HAP-1 (cell line): ENCODE measurements at regions not wholly inside any gene's neighbourhood (a gene's known extent, or its start where the extent isn't known, plus 50 kb on each side); places are given as distances from the start of the nearest gene placed in this dataset.
A peak's percentile ranks its signal among the peaks of the same experiment; 100 is the strongest.

Source experiments
- DNase-seq, 2 experiments: peaks; one replicate each; pipeline ENCODE4 v3.0.0-alpha.2; 2016 to 2020; ENCODE audit warnings: low spot score in 2 of 2
- H3K27me3 ChIP-seq: fragments of 250-450 bp; sonication (Bioruptor Pico); 2 replicates; pipeline ENCODE4 v1.5.1; 2020; ENCODE audit warnings: low read depth, mild to moderate bottlenecking, moderate library complexity
- H3K36me3 ChIP-seq: fragments of 250-450 bp; sonication (Bioruptor Pico); replicated peaks from 2 replicates; pipeline ENCODE4 v1.5.1; 2020; ENCODE audit warnings: mild to moderate bottlenecking
- H3K4me1 ChIP-seq: fragments of 250-450 bp; sonication (Bioruptor Pico); 2 replicates; pipeline ENCODE4 v1.5.1; 2020; ENCODE audit warnings: mild to moderate bottlenecking
- H3K4me3 ChIP-seq: fragments of 250-450 bp; sonication (Bioruptor Pico); 2 replicates; pipeline ENCODE4 v1.5.1; 2020; ENCODE audit warnings: mild to moderate bottlenecking, moderate library complexity
- H3K9me3 ChIP-seq: fragments of 250-450 bp; sonication (Bioruptor Pico); 2 replicates; pipeline ENCODE4 v1.5.1; 2020; ENCODE audit warnings: mild to moderate bottlenecking, moderate library complexity
- in situ Hi-C: fragments of 300-500 bp; cut with MboI; formaldehyde crosslinking; loops from 3 replicates; pipeline ENCODE4 v1.14.3; 2020; ENCODE audit warnings: low sequenced_read_pairs, inconsistent platforms, mixed read lengths

DNA sequence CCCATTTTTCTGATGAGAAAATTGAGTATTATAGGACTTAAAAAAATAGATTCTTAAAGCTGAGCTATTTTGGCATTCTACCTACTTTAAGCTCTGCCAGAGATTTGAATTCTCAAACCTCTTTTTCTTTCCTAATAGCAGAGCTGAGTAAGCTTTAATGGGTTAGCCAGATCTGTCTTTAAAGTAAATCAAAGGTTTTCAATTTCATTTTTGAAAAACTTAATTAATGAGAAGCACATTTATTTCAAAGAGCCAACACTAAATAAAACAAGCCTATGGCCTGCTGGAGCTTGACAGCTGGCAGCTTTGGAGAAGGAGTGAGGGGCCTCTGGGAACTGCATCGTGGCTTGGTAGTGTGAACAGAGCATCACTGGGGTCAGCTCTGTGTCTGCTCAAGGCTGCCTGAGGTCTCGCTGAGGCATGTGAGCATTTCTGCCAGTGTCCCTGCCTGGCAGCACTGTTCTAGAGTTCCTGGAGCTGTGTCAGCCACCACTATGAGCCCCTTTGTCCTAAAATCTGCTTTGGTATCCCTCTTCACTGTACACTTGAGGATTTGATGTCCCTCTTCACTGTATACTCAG lies 50.4 kb upstream of the PRSS23 start:
- Histone ChIP-seq H3K4me3 (no peak overlapping the region), H3K27me3 (no peaks in the 10 kb centered on the region; the same call in 1 of the 2 replicates), H3K9me3 (no peaks in the 10 kb centered on the region), H3K36me3 (no peaks in the 10 kb centered on the region), H3K4me1 (no peaks in the 10 kb centered on the region)
- in situ Hi-C loops = no loop called here
- DNase-seq = no peak

DNA sequence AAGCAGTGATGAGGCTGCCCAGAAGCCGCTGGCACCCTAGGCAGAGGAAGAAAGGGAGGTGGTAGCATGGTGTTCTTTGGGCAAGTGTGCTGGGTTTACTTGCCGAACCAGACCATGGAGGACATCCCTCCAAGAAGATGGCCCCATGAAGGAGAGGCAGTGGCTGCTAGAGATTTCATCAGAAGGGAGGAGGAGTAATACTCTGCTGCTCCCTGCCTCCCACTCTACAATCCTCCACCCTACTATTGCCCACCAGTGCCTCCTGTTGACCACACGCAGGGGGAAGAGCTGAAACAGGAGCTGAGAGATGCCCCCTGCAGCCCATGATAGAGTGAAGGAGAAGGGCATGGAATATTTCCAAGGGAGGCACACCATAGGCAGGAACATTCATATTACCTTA lies 51.0 kb upstream of the PRSS23 start:
- in situ Hi-C loops = no loop called here
- H3K36me3 ChIP-seq = no peaks in the 10 kb centered on the region
- DNase-seq = no peak

DNA sequence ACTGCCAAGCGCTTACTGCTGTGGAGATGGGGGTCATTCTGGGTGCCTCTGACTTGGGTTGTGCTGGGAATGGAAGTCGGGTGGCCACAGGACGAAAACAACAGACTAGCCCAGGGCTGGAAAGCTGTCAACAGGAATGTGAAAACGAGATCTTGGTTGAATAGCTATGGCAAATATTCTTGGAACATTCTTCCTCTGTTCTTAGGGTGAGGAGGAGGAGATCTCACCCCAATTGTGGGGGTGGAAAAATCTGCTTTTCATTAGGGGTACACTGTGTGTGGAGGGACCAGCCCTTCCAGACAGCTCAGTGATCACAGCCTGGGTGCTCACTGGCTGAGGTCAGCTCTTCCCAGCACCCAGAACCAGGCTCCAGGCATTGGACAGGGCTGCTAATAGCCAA lies 52.0 kb upstream of the PRSS23 start:
- no peaks in the 10 kb centered on the region for H3K36me3 ChIP-seq
- in situ Hi-C loops = no loop called here
- no peak for DNase-seq
- no peaks in the 10 kb centered on the region for H3K9me3 ChIP-seq
- H3K4me1 ChIP-seq = no peaks in the 10 kb centered on the region
- H3K4me3 ChIP-seq = no peak overlapping the region
- H3K27me3 ChIP-seq = no peaks in the 10 kb centered on the region; the same call in 1 of the 2 replicates

More for the DNA sequence above, 51.0 kb upstream of the PRSS23 start:
- Histone ChIP-seq H3K4me1 (no peaks in the 10 kb centered on the region), H3K9me3 (no peaks in the 10 kb centered on the region), H3K4me3 (no peak overlapping the region), H3K27me3 (no peaks in the 10 kb centered on the region; the same call in 1 of the 2 replicates)

DNA sequence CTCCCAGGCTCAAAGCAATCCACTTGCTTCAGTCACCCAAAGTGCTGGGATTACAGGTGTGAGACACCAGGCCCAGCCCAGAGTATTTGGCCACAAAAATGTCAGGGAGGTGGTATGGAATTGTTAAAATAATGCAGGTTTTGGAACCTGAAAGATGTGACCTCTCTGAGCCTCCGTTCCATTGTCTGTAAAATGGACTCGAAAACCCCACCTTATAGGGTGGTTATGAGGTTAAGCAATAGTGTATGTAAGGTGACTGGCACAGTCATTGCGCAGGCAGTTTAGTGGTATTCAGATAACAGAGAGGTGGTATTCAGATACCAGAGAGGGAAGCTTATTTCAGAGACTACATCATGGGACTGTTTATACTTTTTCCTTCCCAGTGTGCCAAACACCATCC lies 52.5 kb upstream of the PRSS23 start:
- H3K4me3 ChIP-seq = no peak overlapping the region
- in situ Hi-C loops = no loop called here
- no peaks in the 10 kb centered on the region for H3K9me3 ChIP-seq
- H3K27me3 ChIP-seq = no peaks in the 10 kb centered on the region; the same call in 1 of the 2 replicates
- no peaks in the 10 kb centered on the region for H3K36me3 ChIP-seq
- no peaks in the 10 kb centered on the region for H3K4me1 ChIP-seq
- no peak for DNase-seq

DNA sequence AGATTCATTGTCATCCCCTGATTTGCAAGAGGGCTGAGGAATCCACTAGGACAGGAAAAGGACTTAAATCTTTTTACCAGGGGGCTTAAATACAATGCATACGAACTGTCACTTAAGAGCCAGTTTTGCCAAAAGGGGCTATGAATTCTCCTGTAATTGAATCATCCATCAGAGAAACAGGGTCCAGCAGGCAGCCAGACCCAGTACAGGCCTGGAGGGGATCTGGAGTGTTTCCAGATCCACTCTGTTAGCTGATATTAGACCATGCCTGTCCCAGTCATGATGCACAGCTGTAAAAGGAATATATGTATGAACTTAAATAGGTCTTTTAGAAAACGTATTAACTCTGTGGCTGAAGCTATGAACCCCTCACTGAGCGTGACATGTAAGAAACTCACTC lies 53.8 kb upstream of the PRSS23 start:
- in situ Hi-C loops = no loop called here
- no peaks in the 10 kb centered on the region; the same call in 1 of the 2 replicates for H3K27me3 ChIP-seq
- no peaks in the 10 kb centered on the region for H3K4me1 ChIP-seq
- DNase-seq = no peak
- no peaks in the 10 kb centered on the region for H3K9me3 ChIP-seq
- H3K4me3 ChIP-seq = no peak overlapping the region
- H3K36me3 ChIP-seq = no peaks in the 10 kb centered on the region

DNA sequence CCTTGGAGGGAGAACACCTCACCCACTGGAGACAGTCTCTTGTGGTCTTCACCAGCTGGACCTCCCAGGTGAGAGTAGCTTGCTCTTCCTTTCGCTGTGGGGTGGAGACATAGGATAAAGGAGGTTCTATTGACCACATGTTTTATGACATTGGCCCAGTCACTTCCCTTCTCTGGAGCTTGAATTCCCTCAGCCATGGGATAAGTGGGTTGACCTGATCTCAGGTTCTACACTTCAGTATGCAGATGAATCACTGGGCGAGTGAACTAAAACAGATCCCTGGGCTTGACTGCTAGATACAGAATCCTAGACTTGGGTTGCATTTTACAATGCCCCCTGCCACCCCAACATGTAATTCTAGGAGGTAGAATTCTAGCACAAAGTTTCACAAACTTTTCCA lies 54.8 kb upstream of the PRSS23 start:
- Histone ChIP-seq H3K27me3 (no peaks in the 10 kb centered on the region), H3K36me3 (no peaks in the 10 kb centered on the region), H3K9me3 (no peaks in the 10 kb centered on the region), H3K4me3 (no peak overlapping the region), H3K4me1 (no peaks in the 10 kb centered on the region)
- no peak for DNase-seq
- in situ Hi-C loops = no loop called here

DNA sequence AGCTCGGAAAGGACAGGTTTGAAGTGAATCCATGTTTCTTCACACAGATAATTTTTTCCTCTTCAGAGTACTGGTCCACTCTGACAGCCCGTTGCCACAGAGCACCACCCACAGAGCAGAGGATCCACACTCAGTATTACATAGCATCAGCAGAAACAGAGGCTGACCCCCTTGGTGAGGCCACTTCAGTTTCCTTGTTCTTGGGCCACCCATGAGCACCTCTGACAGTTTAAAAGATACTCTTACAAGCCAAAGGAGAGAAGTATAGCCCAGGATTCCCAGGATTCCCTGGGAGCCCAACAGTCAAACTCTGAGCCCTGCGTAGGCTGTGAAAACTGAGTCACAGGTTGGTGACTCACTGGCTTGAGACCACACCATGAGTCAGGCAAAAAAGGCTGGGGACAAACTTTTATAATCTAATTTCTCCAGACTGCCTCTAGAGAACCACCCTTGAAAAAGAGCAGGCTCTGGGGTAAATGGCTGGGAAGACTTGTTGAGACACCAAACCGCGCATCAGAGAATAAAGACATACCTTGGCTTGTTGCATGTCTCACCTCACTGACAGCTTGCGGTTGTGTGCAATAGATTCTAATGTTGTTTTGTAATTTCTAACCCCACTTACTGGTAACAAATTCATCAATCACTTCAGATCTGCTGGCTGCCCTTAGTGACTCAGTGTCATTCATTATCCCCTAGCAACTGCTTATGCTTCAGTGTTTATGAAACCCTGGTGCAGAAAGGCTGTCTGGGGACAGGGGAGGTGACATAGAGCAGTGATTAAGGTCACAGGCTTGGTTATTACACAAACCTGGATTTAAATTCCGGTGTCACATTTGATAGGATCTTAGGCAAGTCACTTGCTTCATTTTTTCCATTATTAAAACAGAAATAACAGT lies 56.9 kb upstream of the PRSS23 start:
- in situ Hi-C loops = no loop called here

DNA sequence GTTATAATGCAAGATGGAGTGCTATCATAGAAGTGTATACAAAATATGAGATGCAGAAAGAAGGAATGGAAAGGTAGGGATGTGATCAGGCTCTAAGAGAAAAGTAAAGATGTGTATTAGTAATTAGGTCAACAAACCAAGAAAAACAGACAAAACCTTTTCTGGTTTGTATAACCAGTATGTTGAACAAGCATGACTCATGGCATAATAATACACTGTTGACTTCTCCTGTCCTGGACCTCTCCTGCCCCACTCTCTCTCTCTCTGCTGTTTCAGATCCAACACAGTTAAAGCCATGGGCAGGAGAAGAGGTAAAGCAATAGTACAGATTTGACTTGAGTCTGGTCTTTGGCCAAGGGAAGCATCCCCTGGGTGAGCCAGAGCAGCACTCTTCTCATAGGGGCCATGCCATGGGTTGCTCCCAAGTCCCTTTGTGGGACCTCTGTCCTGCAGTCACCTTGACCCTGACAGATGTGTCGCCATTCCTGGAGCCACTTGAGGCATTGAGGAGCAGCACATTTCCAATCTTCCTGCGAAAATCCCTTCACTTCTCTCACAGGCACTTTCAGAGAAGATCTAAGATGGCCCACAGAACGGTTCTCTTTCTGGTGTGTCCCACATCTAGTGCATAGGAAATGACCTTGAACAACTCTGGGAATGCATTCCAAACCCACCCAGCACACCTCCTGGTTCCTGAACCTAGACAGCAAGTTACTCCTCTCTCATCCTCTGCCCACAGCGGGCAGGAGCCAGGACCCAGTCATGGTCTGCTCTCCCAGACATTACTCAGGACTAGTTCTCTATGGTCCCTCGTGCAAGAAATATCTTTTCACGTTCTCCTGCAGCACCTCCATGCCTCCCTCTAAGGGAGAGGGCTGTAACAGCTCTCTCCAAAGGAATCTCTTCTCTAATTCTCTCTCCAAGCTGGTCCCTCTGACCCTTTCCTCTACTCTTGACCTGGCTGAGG lies 58.2 kb upstream of the PRSS23 start:
- H3K4me3 ChIP-seq = no peak overlapping the region

More for the DNA sequence above, 56.9 kb upstream of the PRSS23 start:
- peaks cover 3% of the 10 kb centered on the region; the same call in 1 of the 2 replicates for H3K4me1 ChIP-seq
- DNase-seq = no peak
- H3K36me3 ChIP-seq = no peaks in the 10 kb centered on the region
- no peak overlapping the region for H3K4me3 ChIP-seq
- no peaks in the 10 kb centered on the region for H3K27me3 ChIP-seq
- no peaks in the 10 kb centered on the region for H3K9me3 ChIP-seq

DNA sequence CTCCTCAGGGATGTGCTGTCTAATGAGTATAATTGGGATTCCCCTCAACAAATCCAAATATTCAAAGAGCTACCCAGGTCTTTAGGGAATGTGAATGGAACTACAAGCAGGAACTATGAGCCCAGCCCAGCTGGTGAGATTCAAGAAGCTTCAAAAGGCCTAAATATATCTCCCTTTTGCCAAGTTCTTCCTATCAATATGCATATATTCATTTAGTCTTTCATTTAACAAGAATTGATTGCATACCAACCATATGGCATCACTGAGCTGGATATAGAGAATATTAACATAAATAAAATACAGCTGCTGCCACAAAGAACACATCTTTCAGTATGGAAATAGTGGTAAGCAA lies 58.9 kb upstream of the PRSS23 start:
- Histone ChIP-seq H3K36me3 (no peaks in the 10 kb centered on the region), H3K4me3 (no peak overlapping the region), H3K27me3 (no peaks in the 10 kb centered on the region), H3K4me1 (peaks cover 14% of the 10 kb centered on the region), H3K9me3 (no peaks in the 10 kb centered on the region)
- DNase-seq = no peak
- in situ Hi-C loops = no loop called here

More for the DNA sequence above, 58.2 kb upstream of the PRSS23 start:
- in situ Hi-C loops = no loop called here
- H3K36me3 ChIP-seq = no peaks in the 10 kb centered on the region
- H3K9me3 ChIP-seq = no peaks in the 10 kb centered on the region
- no peaks in the 10 kb centered on the region for H3K27me3 ChIP-seq
- peaks cover 7% of the 10 kb centered on the region for H3K4me1 ChIP-seq
- DNase-seq = no peak

DNA sequence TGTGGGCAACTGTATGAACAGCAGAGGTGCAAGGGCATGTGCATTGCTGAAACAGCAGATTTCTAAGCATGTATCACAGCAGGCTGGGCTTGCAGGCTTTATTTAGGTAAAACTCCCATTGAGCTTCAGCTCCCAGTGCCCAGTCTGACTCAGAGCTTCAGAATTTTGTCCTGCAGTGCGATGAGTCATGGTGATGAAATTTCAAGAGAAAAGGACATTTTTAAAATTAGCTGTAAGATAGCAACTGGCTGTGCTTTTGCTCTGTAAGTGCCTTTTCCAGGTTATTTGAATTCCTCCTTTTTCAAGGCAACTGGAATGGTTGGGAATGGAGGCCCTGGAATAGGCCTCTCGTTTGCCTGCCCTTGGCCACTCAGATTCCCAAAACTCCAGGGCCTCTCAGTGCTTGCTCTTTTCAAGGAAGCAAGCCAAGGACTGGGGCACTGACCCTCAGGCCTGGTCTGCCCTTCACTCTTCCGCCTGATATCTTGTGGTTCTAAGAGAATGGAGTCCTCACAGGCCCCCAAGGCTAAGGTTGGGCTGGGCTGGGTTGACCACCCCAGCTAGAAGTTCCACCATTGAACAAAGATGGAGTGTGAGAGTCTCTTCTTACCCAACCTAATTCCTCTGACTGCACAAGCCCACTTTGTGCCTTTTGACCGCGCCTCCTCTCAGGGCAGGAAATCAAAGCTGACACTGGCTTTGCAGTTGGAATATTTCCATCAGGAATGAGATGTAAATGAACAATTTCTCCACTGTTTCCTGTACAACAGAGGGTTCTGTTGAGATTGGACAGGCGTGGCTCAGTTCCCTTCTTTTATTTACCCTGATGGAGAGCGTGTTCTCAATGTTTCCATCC lies 59.5 kb upstream of the PRSS23 start:
- no peak for DNase-seq

DNA sequence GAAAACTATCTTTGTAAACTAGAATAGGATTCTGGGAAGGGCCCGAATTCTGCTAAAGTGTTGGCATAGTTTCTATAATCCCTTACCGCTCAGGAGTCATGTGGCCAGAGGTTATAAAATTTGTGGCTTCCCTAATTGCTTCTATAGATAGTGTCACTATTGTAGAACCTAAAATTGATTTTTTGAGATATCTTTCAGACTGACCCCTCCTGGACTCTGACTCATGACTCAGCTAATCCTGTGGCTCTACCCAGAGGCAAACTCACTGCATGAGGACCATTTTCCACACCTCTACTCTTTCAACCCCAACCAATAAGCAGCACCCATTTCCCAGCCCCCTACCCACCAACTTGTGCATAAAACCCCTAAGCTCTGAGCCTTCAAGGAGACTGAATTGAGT lies 61.8 kb upstream of the PRSS23 start:
- Histone ChIP-seq H3K9me3 (no peaks in the 10 kb centered on the region), H3K4me3 (no peak overlapping the region), H3K4me1 (peaks cover 18% of the 10 kb centered on the region), H3K27me3 (no peaks in the 10 kb centered on the region), H3K36me3 (no peaks in the 10 kb centered on the region)
- in situ Hi-C loops = no loop called here
- no peak for DNase-seq

More for the DNA sequence above, 59.5 kb upstream of the PRSS23 start:
- no peaks in the 10 kb centered on the region for H3K9me3 ChIP-seq
- in situ Hi-C loops = no loop called here
- no peak overlapping the region for H3K4me3 ChIP-seq
- no peaks in the 10 kb centered on the region for H3K36me3 ChIP-seq
- H3K4me1 ChIP-seq = peaks cover 18% of the 10 kb centered on the region
- no peaks in the 10 kb centered on the region for H3K27me3 ChIP-seq

DNA sequence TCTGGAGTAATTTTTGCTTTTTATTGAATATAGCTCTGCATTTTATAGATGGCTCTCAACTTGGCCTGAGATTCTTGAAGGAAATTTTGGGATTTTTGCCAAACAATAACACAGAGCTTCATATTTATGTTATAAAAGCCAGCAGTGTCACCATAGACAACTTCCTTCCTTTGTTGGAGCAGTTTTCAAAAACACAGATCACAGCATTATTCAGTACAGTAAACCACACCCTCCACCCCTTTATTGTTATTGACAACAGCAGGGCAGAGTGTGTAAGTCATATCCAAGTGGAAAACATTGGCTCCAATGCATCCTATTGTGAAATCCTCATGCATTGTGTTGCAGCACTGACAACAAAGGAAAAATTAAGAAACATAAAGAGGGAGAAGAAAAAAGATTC lies 62.6 kb upstream of the PRSS23 start:
- Histone ChIP-seq H3K36me3 (no peaks in the 10 kb centered on the region), H3K4me1 (peaks cover 18% of the 10 kb centered on the region), H3K4me3 (no peak overlapping the region), H3K27me3 (no peaks in the 10 kb centered on the region), H3K9me3 (no peaks in the 10 kb centered on the region)
- in situ Hi-C loops = no loop called here
- DNase-seq = peak in 1 of 2 experiments; percentile 19

DNA sequence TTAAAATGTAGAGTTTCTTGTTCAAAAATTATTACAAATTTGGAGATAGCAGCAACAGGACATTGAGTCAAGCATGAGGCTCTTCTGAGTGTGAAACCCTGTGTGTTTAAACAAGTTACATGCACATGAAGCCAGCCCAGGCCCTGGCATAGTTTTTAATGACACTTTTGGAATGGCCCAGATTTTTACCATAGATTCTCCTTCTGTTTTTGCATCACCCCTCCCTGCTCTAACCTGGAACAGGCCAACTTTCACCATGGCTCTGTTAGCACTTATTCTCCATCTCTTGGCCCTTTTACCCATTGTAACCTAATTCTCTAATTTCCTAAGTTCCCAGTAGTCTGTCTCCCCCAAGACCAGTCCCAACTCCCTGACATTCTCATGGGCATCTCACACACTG lies 63.1 kb upstream of the PRSS23 start:
- no peaks in the 10 kb centered on the region for H3K27me3 ChIP-seq
- in situ Hi-C loops = no loop called here

More for the DNA sequence above, 63.1 kb upstream of the PRSS23 start:
- Histone ChIP-seq H3K36me3 (no peaks in the 10 kb centered on the region), H3K4me1 (peaks cover 18% of the 10 kb centered on the region), H3K9me3 (no peaks in the 10 kb centered on the region), H3K4me3 (no peak overlapping the region)
- DNase-seq = no peak
